ENCODE measurements at regions not wholly inside any gene's neighbourhood (a gene's known extent, or its start where the extent isn't known, plus 50 kb on each side); places are given as distances from the start of the nearest gene placed in this dataset.

- Histone ChIP-seq H3K4me1 (ENCODE audit: control insufficient read depth, extremely low read depth, insufficient read depth, low read length) (no peaks in the 10 kb centered on the region), H3K9me3 (replicated peaks; ENCODE audit: control insufficient read depth, insufficient read depth, low read length) (no peaks in the 10 kb centered on the region), H3K4me2 (ENCODE audit: insufficient read depth, low read length) (no peak overlapping the region), H3K27ac (ENCODE audit: insufficient read depth, low read depth, low read length) (no peak overlapping the region), H4K20me1 (replicated peaks; ENCODE audit: control insufficient read depth, extremely low read depth, insufficient read depth, low read length) (no peaks in the 10 kb centered on the region), H3K9me1 (replicated peaks; ENCODE audit: control insufficient read depth, extremely low read depth, insufficient read depth, low read length) (no peaks in the 10 kb centered on the region), H2AFZ (ENCODE audit: low read depth, low read length) (no peak overlapping the region), H3K27me3 (ENCODE audit: control insufficient read depth in 2 of 2, insufficient read depth in 2 of 2, low read length in 2 of 2) (peaks cover 25 to 35% of the 10 kb centered on the region in 2 experiments), H3K4me3 (replicated peaks in 1 of 3; ENCODE audit: insufficient read depth in 1 of 3, low read depth in 1 of 3, low read length in 3 of 3) (no peak overlapping the region), H3K36me3 (ENCODE audit: control insufficient read depth in 2 of 2, extremely low read depth in 1 of 2, insufficient read depth in 2 of 2, low read length in 2 of 2) (no peaks in the 10 kb centered on the region), H3K79me2 (ENCODE audit: control insufficient read depth, insufficient read depth, low read length) (no peaks in the 10 kb centered on the region), H3K9ac (replicated peaks; ENCODE audit: extremely low read depth, insufficient read depth, low read length) (no peak overlapping the region)
- intact Hi-C loops (cut with micrococcal nuclease): no loop called here
- CTCF ChIA-PET: interaction anchor here (1.2 to 1.7 kb wide), 2 partner anchors 8 to 10 kb away, joined by 4 to 8 read pairs; no protein-coding TSS in a partner anchor
- BruUV-seq (replicated peaks): no TSS peak
- TF ChIP-seq POLR2A (IDR thresholded peaks at IDR 0.05; ENCODE audit: low read depth, low read length) (no peak), FOS (IDR thresholded peaks at IDR 0.05; ENCODE audit: borderline replicate concordance, insufficient read depth, low read length) (no peak), CTCF (IDR thresholded peaks at IDR 0.05; ENCODE audit: extremely low read depth in 1 of 2, insufficient read depth in 1 of 2, low read depth in 1 of 2, low read length in 2 of 2) (no peak), POLR2AphosphoS5 (IDR thresholded peaks at IDR 0.05; ENCODE audit: insufficient read depth, low read depth, low read length) (no peak), MAX (IDR thresholded peaks at IDR 0.05; ENCODE audit: insufficient read depth, insufficient read length) (no peak), EZH2 (IDR thresholded peaks at IDR 0.05; ENCODE audit: borderline replicate concordance, low read depth, low read length, severe bottlenecking) (no peak), MYC (IDR thresholded peaks at IDR 0.05; ENCODE audit: low read depth, low read length) (no peak), JUN (IDR thresholded peaks at IDR 0.05; ENCODE audit: borderline replicate concordance, insufficient read depth, insufficient read length, low read depth) (no peak), GATA2 (IDR thresholded peaks at IDR 0.05; ENCODE audit: insufficient read depth, insufficient read length, low read depth, low read length) (no peak)
- POLR2A ChIA-PET: no interaction called here
- dilution Hi-C loops (cut with MboI; ENCODE audit: extremely low pct_ligation_motif_present, low sequenced_read_pairs): loop anchor here (25.0 kb wide), 1 partner anchor 268 kb away; no protein-coding TSS in a partner anchor
- FAIRE-seq (no peak), DNase-seq (ENCODE audit: low read depth, low spot score) (no peak)
These were observed 153.9 kb downstream of the KLF13 start for GRCh38 chr15:31480356-31481025.

Data from endothelial cell of umbilical vein (primary cell).